HG03460 (cell line): ENCODE measurements at regions not wholly inside any gene's neighbourhood (a gene's known extent, or its start where the extent isn't known, plus 50 kb on each side); places are given as distances from the start of the nearest gene placed in this dataset.

Experiments
- ATAC-seq: cut with Tn5 transposase; IDR thresholded peaks from one replicate; pipeline ENCODE4 v1.9.1; 2021; ENCODE audit not compliant: unreplicated experiment

DNA sequence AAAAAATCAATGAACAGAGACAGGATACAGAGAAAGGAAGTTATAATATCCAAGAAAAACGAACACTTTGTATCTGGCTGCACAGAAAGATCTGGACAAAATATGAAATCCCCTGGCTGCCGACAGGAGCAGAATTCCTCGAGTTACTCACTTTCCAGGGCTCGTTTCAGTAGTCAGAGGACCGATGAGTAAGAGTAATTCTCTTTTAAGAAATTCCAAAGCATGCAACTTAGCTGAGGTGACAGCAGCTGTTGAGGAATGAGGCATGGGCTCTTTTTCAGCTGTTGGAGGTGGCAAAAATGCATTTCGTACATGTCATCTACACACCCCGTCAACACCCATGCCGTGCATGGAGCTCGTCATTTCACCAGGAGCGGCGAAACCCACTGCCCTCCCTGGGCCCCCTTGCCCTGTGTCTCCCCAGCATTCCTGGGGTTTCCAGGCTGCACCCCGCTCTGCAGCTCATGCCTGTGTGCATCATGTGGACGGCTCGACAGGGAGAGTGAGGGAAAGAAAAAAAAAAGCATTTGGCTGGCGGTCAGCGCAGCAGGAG lies 210.8 kb upstream of the SMIM21 start:
- no peak for ATAC-seq

DNA sequence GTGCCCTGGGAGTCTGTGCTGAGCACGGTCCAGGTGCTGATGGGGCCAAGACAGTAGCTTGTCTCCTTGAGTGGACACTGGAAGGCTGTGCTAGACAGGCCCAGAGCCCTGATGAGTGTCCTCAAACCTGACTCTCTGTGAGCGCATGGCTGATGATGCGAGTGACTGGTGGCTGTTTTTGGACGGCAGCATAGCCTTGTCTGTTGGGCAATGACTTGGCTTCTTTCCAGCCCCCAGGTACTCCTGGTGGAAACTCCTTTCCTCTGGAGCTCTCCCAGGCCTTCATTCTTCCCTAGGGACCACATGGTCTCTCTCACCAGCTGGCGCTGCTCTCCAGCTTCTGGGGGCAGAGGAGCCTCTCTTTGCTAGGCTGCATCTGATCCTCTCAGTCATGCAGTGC lies 207.6 kb upstream of the SMIM21 start:
- no peak for ATAC-seq

DNA sequence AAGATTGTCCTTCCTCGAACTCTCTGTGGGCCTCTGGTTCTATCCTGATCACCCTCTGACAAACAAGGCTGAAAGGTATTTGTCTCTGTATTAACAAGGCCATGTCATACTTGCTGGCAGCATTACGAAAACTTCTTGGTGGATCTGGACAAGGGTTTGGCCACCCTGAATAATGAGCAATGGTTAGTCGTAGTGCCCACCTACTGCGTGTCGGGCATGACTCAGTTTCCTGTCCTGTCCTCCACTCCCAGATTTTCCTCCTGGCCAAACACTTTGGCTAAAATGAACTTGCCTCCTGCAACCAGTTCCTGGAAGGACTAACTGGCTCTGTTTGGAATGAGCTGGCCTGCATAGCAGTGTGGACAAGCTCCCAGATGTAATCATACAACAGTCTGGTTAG lies 198.5 kb upstream of the SMIM21 start:
- ATAC-seq = no peak

DNA sequence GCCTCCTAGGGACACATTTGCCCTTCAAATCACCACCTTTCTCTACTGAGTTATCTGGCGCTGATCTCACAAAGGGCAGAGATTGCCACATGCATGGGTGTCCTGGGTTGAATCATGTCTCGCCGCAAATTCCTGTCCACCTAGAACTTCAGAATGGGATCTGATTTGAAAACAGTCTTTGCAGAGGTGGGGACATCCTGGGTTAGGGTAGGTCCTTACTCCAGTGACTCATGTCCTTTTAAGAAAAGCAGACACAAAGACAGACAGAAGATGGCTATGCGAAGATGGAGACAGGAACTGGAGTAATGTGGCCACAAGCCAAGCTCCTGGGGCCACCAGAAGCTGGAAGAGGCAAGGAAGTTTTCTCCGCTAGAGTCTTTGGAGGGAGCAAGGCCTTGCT lies 197.4 kb upstream of the SMIM21 start:
- ATAC-seq = no peak

DNA sequence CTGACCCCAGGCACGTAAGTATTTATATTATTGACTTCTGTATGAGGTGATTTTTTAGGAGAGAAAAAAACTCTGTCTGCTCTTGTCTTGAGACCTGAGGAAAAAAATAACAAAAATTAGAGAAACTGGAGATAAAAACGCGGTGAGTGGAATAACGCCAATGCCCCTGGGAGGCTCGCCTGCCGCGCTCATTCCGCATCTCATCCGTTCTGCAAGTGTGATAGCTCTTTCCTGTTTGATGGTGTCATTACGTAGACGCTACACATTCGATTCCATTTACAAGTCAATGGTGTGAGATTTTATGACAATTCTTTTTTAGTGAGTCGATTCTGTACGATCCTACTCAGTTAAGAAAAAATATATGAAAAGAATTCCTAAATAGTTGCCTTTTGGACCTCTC lies 194.3 kb upstream of the SMIM21 start:
- ATAC-seq = no peak

DNA sequence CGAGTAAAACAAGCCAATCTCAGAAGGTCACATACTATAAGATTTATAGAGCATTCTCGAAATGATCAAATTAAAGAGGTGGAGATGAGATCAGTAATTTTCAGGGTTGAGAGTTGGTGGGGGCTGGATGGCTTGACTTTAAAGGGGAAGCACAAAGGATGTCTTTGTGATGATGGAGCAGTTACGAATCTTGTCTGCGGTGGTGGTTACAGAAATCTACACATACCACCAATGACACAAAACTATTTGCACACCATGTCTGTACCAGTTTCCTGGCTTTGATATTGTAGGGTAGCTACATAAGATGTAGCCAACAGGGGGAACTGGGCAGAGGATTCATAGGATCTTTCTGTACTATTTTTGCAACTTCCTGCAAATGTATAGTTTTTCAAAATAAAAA lies 190.6 kb upstream of the SMIM21 start:
- no peak for ATAC-seq

DNA sequence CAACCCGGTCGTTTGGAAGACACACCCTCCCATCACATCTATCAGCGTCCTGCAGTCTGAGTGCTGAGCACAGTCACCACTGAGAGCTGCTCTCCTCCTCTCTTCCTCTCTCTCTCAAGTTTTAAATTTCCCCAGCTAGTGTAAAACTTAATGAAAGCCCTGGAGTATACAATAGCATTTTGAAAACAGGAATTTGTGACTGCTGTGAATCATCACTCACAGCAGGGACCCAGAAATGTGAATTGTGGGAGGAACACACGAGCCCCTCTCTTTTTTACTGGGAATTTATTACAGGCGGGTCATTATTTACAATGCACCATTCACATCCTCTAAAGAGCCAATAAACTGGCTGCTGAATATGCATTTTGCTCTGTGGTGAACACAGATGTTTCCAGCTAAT lies 185.0 kb upstream of the SMIM21 start:
- ATAC-seq = no peak

DNA sequence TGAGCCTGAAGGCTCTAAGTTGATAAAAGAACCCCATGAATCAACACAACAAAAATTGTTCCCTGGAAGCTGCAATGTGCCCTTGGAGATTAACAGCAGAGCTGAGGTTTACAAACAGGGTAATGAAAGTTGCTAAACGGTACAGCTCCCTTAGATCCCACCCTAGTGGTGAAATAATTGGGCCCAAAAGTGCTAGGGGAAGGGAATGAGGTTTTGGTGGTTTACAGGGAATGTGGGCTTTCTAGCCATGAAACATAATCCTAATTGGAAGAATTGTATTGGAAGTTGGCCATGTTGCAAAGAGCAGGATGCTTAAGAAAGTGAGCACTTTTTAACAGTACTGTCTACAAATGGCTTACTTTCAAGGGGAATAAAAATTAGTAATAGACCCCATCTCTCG lies 180.2 kb upstream of the SMIM21 start:
- no peak for ATAC-seq

DNA sequence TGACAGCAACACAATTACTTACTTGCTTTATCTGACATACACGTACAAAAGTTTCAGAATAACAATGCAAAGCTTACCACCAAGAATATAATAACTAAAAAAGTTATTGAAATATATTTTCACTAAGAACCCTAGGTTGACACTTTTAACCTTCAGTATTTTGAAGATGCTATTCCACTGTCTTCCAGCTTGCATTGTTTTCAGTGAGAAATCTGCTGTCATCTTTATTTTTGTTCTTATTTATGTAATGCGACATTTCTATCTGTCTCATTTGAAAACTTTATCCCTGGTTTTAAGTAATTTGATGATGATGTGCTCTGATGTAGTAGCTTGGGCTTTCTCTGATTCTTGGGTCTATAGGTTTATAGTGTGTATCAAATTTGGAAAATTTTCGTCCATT lies 165.0 kb upstream of the SMIM21 start:
- no peak for ATAC-seq

DNA sequence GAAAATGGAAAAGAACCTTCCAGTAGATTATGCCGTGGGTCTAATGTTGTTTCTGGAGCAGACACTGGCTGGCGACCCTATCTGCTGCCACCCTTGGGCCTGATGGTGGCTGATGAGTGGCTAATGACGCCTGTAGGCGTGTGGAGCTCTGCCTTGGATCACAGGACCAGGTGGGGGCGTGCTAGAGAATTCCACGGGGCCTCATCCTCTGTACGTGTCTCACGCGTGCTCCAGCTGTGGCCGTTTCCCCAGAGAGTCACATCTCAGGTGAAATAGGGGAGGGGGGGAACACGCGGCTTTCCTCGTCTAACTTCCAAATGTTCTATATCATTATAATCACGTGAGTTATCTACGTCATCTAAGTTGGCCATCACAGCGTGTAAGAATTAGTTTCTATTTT lies 160.9 kb upstream of the SMIM21 start:
- no peak for ATAC-seq

DNA sequence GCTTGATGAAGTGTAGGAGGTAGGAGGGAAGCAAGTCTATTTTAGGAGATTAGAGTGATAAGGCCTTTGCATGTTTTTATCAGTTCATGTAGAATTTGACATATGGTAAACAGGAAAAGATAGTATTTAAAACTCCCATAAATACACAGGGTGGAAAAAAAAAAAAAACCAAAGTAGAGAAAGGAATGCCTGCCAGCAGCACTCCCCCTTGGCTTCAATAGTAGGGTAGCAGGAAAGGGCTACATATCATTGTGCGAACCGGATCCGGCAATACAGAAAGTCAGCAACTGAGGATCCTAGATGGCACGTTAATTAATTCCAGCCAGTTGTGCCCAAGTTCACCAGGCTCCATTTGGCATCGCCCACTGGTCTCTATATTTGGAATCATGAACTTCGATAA lies 159.6 kb upstream of the SMIM21 start:
- no peak for ATAC-seq

DNA sequence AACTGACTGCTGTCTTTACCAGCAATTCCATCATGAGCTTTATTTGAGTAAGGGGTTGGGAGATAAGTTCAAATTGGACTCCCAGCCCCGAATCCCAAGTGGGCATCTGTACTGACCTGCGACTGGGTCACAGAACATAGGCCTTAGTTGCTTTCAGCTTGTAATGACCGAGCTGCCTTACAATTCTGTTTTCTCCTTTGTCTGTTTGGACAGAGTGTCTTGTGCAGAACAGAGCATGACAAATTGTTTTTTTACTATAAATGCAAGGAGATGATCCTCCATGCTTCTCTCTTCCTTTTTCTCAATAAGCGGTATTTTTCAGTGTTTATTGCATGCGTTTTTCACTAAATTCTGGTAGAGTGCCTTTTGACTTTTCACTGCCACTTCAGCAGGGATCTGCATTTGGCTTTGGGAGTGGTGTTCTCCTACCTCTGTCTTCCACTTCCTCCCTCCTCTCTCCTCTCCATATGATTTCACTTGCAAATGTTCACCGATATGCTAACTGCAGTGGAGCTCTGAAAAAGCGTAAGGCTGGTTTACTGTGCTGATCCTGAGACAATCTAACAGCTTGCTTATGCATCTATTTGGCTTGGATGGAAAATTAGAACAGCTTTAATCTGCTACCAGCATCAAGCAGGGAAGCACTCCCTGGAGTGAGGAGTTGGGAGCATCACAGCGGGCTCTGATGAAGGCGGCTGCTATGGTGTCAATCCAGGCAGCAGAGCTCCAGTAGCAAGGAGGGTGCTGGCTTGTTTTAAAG lies 158.8 kb upstream of the SMIM21 start:
- no peak for ATAC-seq

DNA sequence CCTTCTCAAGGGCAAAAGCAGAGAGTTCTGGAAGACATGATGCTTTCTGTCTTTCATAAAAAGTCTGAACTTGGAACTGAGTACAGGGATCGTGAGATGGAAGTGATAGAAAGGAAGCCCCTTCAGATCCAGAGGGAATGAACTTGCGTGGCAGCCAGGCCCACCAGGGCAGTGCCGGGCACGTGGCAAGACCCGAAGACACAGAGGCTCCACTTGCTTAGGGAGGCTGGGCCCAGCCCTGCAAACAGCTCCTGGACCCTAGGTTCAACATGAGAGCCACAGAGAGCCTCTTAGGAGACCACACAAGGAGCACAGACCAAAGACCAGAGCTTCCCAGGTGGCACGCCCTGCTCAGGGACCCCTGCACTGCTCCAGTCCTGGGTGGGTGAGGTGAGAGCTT lies 155.4 kb upstream of the SMIM21 start:
- ATAC-seq = no peak

DNA sequence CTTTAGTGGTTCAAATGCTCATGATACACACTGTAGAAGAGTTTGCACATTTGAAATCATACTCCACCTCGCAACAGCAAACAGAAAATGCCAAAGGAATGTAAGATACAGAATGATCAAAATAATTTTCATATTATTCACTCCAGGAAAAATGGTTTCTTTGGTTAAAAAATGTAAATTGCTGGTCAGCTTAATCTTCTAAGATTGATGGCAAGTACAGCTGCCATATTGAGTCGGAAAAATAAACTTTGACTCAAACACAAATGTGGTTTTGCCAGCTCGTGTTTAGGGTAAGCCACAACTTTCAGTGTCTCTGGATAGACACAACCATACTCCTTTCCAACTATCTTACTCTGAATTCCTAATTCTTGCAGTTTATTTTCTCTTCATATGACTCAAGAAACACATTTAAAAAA lies 154.9 kb upstream of the SMIM21 start:
- no peak for ATAC-seq

DNA sequence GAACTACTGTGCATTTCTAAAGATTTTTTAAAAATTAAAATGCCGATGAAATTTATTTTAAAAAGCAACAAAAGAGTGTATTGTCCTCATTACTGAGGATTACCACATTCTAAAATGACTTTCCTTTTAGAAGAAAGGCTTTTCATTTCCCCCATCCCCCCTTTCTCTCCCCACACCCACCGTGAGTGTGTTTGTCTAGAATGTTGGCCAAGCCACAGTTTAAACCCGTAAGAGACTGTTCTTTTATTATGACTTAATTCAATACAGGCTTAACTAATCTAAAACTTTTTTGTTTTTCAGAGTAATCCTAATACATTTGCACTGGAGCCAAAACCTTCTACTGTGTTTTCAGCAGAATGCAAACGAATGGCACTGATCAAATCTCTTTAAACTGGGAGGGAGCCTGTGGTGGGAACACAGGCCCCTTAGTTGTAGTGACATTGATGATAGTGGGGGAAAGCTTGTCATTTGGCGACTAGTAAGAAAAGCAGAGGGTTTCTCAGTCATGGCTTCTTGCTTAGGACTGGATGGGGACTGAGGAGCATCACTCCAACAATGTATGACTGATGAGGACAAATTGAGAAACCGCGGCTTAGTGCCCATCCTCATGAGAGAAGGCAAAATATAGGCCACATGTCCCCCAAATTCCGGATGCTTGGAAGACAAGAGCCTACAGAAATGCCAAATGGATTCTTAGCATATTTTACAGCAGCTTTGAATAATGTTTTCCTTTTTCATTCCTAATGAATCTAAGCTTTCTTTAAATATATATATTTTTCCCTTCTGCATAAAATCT lies 154.0 kb upstream of the SMIM21 start:
- ATAC-seq = no peak

DNA sequence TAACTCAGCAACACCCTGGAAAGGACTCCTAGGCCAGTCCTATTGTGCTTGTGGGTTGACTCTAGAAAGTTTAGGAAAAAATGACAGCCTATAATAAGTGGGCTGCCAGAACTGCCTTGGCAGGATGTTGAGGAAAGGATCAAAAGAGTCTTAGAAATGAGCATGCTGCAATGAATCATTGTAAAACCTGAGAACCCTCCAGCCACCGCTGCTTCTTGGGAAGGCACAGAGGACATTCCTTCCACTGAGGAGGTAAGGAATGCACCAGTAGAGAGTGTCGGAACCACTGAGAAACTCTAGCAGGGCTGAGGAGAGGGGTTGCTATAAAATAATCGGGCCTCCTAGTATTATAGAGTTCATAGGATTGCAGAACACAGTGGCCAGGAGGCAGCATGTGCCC lies 146.7 kb upstream of the SMIM21 start:
- no peak for ATAC-seq

DNA sequence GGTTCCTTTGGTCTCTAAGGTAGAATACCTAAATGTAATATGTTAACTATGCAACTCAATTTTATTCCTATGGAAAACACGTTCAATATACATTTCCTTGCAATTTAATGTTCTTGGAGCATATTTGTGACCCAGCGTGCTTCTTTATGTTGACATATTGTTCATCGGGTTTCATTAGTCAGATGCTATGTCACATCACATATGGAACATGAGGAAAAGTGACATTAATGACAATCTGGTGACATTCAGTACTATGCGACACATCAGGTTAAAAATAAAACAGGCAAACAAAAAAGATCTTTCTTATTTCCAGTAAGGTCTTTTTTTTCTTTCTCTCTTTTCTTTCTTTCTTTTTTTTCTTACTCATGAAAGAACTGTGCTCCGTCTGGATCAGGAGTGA lies 135.6 kb upstream of the SMIM21 start:
- ATAC-seq = no peak

DNA sequence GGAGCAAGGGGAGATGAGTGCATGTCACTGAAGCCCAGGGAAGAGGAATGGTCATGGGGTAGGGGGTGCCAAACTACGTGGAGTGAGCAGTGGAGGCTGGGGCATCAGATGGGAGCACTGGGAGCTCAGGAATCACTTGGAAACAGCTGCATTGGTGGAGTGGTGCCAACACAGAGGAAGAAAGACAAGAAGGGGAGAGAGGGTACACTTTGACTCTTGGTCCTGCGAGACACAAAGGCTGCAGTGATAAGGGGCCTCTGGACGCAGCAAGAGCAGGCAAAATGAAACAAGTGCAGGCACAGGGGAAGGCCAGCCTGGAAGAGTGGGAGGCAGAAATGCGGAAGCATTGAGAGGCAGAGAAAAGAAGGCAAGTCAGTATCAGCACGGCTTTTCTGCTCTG lies 134.7 kb upstream of the SMIM21 start:
- ATAC-seq = no peak

DNA sequence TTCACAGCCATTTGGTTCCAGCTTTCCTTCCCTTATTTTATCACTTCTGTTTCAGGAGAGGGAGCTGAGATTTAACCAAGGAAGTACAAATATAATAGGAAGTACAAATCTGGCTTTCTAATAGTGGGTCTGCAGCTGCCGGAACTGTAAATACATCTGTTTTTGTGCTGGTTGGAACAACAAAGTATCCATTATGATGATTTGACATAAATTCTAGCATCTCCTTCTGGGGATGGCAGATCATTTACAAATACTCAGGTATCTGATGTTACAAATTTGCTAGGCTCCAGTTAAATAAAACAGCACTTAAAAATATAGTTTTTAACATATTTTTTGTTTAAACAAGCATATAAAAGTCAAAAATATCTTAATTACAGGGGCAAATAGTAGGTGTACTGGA lies 131.3 kb upstream of the SMIM21 start:
- ATAC-seq = no peak

DNA sequence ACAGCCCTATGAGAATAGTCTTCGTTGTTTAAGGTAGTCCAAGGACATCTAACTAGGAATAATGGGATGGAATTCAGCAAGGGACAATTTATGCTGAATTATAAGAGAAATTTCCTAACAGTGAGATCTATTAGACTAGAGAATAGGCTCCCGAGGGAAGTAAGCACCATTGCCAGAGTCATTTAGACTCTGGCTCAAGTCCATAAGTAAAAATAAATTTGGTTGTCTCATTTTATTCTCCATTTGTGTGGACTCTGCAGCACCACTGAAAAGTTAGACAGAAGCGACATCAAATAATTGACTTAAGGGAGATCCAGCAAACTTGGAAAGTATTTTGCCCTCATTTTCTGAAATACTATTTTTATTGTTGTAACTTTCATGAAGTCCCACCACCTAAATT lies 129.3 kb upstream of the SMIM21 start:
- ATAC-seq = no peak

DNA sequence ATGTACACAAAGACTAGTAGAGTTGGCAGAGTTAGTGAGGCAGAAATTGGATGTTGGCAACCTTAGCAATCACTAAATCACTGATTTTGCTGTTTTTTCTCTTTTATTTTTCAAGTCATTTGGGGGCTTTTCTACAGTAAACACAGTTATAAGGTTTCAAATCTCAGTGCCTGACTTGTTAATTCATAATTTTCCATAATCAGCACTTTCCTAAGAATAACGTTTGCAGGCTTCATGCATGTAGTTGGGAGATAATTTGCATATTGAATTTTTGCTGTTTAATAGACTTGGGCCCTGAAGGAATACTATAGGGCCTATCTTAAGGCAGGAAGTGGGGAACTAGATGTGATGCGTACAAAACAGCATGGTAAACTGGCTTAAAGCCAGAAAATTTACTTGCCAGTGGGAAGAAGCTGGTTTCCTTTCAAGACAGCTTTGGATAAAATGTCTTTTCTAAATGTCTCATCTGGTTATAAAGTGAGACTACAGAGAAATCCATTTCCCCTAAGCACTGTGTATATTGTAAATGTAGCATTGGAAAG lies 127.2 kb upstream of the SMIM21 start:
- no peak for ATAC-seq

DNA sequence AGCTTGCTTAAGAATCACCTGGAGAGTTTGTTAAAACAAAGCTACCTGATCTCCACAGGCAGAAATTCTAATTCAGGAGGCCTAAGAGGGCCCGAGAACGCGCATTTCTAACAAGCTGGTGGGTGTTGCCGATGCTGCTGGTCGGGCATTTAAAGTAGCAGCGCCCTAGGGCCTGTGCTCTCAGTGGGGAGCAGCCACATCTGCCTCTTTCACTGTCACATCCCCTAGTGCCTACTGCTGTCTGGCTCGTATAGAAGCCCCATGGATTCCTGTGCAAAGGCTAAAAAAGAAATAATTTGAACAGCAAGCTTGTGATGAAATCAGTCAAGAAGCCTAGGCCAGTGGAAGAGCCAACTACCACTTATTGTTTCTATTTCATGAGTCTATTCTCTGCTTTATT lies 126.7 kb upstream of the SMIM21 start:
- no peak for ATAC-seq
